Peyer's patch (tissue), 4 donors: ENCODE measurements at regions not wholly inside any gene's neighbourhood (a gene's known extent, or its start where the extent isn't known, plus 50 kb on each side); places are given as distances from the start of the nearest gene placed in this dataset.

Experiments used
- DNase-seq, 3 donors: peaks; one replicate each; pipeline ENCODE4 v3.0.0-alpha.2; 2017 to 2019
- H3K27ac ChIP-seq, 4 donors: fragments of 200-600 bp; sonication (generic); one replicate each; pipeline ENCODE4 v1.5.1; 2016 to 2019
- H3K27me3 ChIP-seq, 2 donors: fragments of 200-600 bp; sonication (generic); one replicate each; pipeline ENCODE4 v1.5.1; 2019
- H3K36me3 ChIP-seq, 3 donors: fragments of 200-600 bp; sonication (generic); one replicate each; pipeline ENCODE4 v1.5.1; 2016 to 2019
- H3K4me1 ChIP-seq, 4 donors: fragments of 200-600 bp; sonication (generic); one replicate each; pipeline ENCODE4 v1.5.1; 2016 to 2019
- H3K4me3 ChIP-seq, 4 donors: fragments of 200-600 bp; sonication (generic); 1 replicate in 3 of 4; 2 replicates in 1 of 4; pipeline ENCODE4 v1.5.1; 2016 to 2019; ENCODE audit warnings: mild to moderate bottlenecking in 1 of 4
- H3K9me3 ChIP-seq, 4 donors: fragments of 200-600 bp; sonication (generic); one replicate each; pipeline ENCODE4 v1.5.1; 2016 to 2019; ENCODE audit warnings: mild to moderate bottlenecking in 1 of 4
- CTCF ChIP-seq, 6 experiments: fragments of 450-650 bp in 4 of 6; fragments of 200-600 bp in 2 of 6; sonication (generic) in 1 of 6; IDR thresholded peaks; one replicate each; pipeline ENCODE4 v1.5.1; 2017 to 2019; ENCODE audit warnings: antibody characterized with exemption in 6 of 6, mild to moderate bottlenecking in 3 of 6, moderate library complexity in 1 of 6
- POLR2A ChIP-seq, 2 donors: fragments of 450-650 bp; IDR thresholded peaks; one replicate each; pipeline ENCODE4 v1.5.1; 2017; ENCODE audit warnings: antibody characterized with exemption in 2 of 2, mild to moderate bottlenecking in 2 of 2, moderate library complexity in 2 of 2

- no peaks in the 10 kb centered on the region for H3K36me3 ChIP-seq
- TF ChIP-seq POLR2A (IDR thresholded peaks at IDR 0.05) (no peak), CTCF (IDR thresholded peaks at IDR 0.05) (no peak)
- H3K9me3 ChIP-seq: no peaks in the 10 kb centered on the region
- no peak overlapping the region for H3K4me3 ChIP-seq
- no peaks in the 10 kb centered on the region for H3K4me1 ChIP-seq
- H3K27me3 ChIP-seq: no peaks in the 10 kb centered on the region
- DNase-seq: no peak
- no peak overlapping the region for H3K27ac ChIP-seq
These were observed 381.8 kb downstream of the BTG1 start for GRCh38 chr12:91763654-91764370.

- Histone ChIP-seq H3K27me3 (no peaks in the 10 kb centered on the region), H3K27ac (no peak overlapping the region), H3K4me3 (no peak overlapping the region), H3K9me3 (no peaks in the 10 kb centered on the region), H3K4me1 (no peaks in the 10 kb centered on the region), H3K36me3 (no peaks in the 10 kb centered on the region)
- DNase-seq: no peak
- no peak for TF ChIP-seq CTCF (IDR thresholded peaks at IDR 0.05)
- TF ChIP-seq POLR2A (IDR thresholded peaks at IDR 0.05): no peak
These were observed 392.0 kb downstream of the BTG1 start for GRCh38 chr12:91753649-91754048.

GRCh38 chr12:91746976-91747375 lies 398.7 kb downstream of the BTG1 start:
- H3K27ac ChIP-seq: no peak overlapping the region
- TF ChIP-seq POLR2A (IDR thresholded peaks at IDR 0.05): no peak
- no peak for TF ChIP-seq CTCF (IDR thresholded peaks at IDR 0.05)
- H3K9me3 ChIP-seq: no peaks in the 10 kb centered on the region
- H3K36me3 ChIP-seq: no peaks in the 10 kb centered on the region
- H3K4me3 ChIP-seq: no peak overlapping the region
- H3K4me1 ChIP-seq: no peaks in the 10 kb centered on the region
- no peaks in the 10 kb centered on the region for H3K27me3 ChIP-seq
- DNase-seq: no peak

GRCh38 chr12:91744597-91744996 lies 401.0 kb downstream of the BTG1 start:
- Histone ChIP-seq H3K27ac (no peak overlapping the region), H3K9me3 (no peaks in the 10 kb centered on the region), H3K27me3 (no peaks in the 10 kb centered on the region), H3K4me3 (no peak overlapping the region), H3K36me3 (no peaks in the 10 kb centered on the region), H3K4me1 (no peaks in the 10 kb centered on the region)
- no peak for DNase-seq
- TF ChIP-seq POLR2A (IDR thresholded peaks at IDR 0.05) (no peak), CTCF (IDR thresholded peaks at IDR 0.05) (no peak)

- H3K4me3 ChIP-seq: no peak overlapping the region
- no peak for TF ChIP-seq CTCF (IDR thresholded peaks at IDR 0.05)
- TF ChIP-seq POLR2A (IDR thresholded peaks at IDR 0.05): no peak
- no peak for DNase-seq
These were observed 401.8 kb downstream of the BTG1 start for GRCh38 chr12:91743704-91744321.

More at GRCh38 chr12:91743704-91744321, 401.8 kb downstream of the BTG1 start:
- no peaks in the 10 kb centered on the region for H3K36me3 ChIP-seq
- no peaks in the 10 kb centered on the region for H3K4me1 ChIP-seq
- H3K9me3 ChIP-seq: no peaks in the 10 kb centered on the region
- no peaks in the 10 kb centered on the region for H3K27me3 ChIP-seq
- no peak overlapping the region for H3K27ac ChIP-seq
